ENCODE measurements at regions not wholly inside any gene's neighbourhood (a gene's known extent, or its start where the extent isn't known, plus 50 kb on each side); places are given as distances from the start of the nearest gene placed in this dataset.

DNA sequence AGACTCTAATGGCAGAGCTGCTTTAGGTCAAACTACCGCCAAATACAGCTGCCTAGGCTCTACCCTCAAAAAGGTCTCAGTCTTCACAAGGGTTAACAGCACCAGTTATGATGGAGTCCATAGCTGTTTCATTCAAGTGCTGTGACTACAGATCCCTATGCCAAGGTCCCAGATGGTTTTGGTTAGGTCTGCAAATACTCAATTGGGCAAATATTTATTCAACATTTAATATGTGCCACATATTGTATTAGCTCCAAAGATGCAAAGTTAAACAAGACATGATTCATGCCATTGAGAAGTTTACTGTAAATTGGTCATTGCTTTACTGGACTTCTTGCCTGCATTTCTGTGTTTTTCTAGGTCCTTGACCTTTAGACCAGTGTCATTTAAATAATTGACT lies 55.8 kb upstream of the TFAP2D start:
- in situ Hi-C loops (cut with MboI; ENCODE audit: low sequenced_read_pairs in 4 of 4) (no loop called here), intact Hi-C loops (cut with DNase I; ENCODE audit: low total_unique reads) (no loop called here)
- H3K27me3 ChIP-seq: no peaks in the 10 kb centered on the region
- H3K36me3 ChIP-seq: no peaks in the 10 kb centered on the region
- ATAC-seq (no peak), DNase-seq (no peak)
- H3K4me3 ChIP-seq: no peak overlapping the region
- no peak overlapping the region for H3K27ac ChIP-seq
- no peak for TF ChIP-seq POLR2A (IDR thresholded peaks at IDR 0.05)
- TF ChIP-seq, protein P1, sequence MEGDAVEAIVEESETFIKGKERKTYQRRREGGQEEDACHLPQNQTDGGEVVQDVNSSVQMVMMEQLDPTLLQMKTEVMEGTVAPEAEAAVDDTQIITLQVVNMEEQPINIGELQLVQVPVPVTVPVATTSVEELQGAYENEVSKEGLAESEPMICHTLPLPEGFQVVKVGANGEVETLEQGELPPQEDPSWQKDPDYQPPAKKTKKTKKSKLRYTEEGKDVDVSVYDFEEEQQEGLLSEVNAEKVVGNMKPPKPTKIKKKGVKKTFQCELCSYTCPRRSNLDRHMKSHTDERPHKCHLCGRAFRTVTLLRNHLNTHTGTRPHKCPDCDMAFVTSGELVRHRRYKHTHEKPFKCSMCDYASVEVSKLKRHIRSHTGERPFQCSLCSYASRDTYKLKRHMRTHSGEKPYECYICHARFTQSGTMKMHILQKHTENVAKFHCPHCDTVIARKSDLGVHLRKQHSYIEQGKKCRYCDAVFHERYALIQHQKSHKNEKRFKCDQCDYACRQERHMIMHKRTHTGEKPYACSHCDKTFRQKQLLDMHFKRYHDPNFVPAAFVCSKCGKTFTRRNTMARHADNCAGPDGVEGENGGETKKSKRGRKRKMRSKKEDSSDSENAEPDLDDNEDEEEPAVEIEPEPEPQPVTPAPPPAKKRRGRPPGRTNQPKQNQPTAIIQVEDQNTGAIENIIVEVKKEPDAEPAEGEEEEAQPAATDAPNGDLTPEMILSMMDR (IDR thresholded peaks at IDR 0.05 in 4 of 5, conservative IDR thresholded peaks at IDR 0.05 in 1 of 5): no peak
- H3K4me1 ChIP-seq: no peaks in the 10 kb centered on the region
- H3K9me3 ChIP-seq: no peaks in the 10 kb centered on the region

DNA sequence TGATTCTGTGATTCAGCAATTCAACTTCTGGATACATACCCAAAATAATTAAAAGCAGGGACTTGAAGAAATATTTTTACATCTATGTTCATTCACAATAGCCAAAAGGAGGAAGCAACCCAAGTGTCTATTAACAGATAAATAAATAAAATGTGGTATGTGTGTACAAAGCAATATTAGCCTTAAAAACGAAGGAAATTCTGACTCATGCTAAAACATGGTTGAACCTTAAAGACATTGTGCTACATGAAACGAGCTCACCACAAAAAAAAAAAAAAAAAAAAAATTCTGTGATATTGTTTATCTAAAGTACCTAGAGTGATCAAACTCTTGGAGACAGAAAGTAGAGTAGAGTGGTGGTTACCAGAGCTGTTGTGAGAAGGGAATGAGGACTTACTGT lies 54.8 kb upstream of the TFAP2D start:
- in situ Hi-C loops (cut with MboI; ENCODE audit: low sequenced_read_pairs in 4 of 4) (no loop called here), intact Hi-C loops (cut with DNase I; ENCODE audit: low total_unique reads) (no loop called here)
- TF ChIP-seq, protein P1 (IDR thresholded peaks at IDR 0.05 in 4 of 5, conservative IDR thresholded peaks at IDR 0.05 in 1 of 5): no peak
- TF ChIP-seq POLR2A (IDR thresholded peaks at IDR 0.05): no peak
- ATAC-seq: no peak
- no peak for DNase-seq
- Histone ChIP-seq H3K4me1 (no peaks in the 10 kb centered on the region), H3K9me3 (no peaks in the 10 kb centered on the region), H3K36me3 (no peaks in the 10 kb centered on the region), H3K27ac (no peak overlapping the region), H3K27me3 (no peaks in the 10 kb centered on the region), H3K4me3 (no peak overlapping the region)

DNA sequence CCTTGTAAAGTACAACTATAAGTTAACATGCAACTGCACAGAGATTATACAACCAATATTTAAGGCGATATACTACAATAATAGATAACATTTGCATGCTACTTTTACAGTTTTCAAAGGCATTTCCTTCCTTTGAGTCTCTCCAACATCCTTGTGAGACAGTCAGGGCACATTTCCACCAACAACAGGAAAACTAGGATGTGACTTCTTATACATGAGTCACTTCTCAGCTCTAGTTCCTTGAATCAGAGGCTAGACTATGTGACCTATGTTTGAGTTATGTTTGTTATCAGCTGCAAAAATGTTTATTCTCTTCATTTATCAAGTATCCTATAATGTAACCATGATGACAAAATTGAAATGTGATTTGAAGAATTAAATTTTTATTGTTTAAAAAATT lies 51.7 kb upstream of the TFAP2D start:
- TF ChIP-seq POLR2A (IDR thresholded peaks at IDR 0.05): no peak
- TF ChIP-seq, protein P1 (IDR thresholded peaks at IDR 0.05 in 4 of 5, conservative IDR thresholded peaks at IDR 0.05 in 1 of 5): no peak
- Histone ChIP-seq H3K4me1 (no peaks in the 10 kb centered on the region), H3K27me3 (no peaks in the 10 kb centered on the region), H3K27ac (no peak overlapping the region), H3K4me3 (no peak overlapping the region), H3K9me3 (no peaks in the 10 kb centered on the region), H3K36me3 (no peaks in the 10 kb centered on the region)
- ATAC-seq (no peak), DNase-seq (no peak)
- in situ Hi-C loops (cut with MboI; ENCODE audit: low sequenced_read_pairs in 4 of 4): no loop called here
- intact Hi-C loops (cut with DNase I; ENCODE audit: low total_unique reads): no loop called here
